GM12873 (cell line): ENCODE measurements at regions not wholly inside any gene's neighbourhood (a gene's known extent, or its start where the extent isn't known, plus 50 kb on each side); places are given as distances from the start of the nearest gene placed in this dataset.

Experiments used
- TF ChIP-seq, protein P1 (sequence below): IDR thresholded peaks from 2 replicates; pipeline ENCODE4 v1.5.1; 2012; ENCODE audit warnings: low read depth, mild to moderate bottlenecking, moderate library complexity, low read length, control low read depth; ENCODE audit not compliant: insufficient read depth; ENCODE audit errors: missing control alignments

DNA sequence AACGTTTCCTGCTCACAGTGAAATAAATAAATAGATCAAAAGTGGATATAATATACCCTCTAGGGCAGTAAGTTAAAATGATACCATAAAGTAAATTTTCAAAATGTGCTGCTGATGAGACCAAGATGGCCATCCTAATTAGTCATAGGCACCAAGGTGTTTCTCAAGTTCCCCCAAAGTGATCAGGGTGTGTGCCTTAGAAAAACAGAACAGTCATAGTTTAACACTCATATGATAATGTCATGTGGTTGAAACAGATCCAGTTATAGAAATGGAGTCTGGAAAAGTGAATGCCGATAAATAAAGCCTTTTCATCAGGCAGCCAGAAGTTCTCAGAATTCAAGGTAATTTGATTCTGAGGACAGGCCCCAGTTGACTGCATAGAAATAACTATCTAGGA is 161.5 kb upstream of the CDKN2B start:
- TF ChIP-seq, protein P1, sequence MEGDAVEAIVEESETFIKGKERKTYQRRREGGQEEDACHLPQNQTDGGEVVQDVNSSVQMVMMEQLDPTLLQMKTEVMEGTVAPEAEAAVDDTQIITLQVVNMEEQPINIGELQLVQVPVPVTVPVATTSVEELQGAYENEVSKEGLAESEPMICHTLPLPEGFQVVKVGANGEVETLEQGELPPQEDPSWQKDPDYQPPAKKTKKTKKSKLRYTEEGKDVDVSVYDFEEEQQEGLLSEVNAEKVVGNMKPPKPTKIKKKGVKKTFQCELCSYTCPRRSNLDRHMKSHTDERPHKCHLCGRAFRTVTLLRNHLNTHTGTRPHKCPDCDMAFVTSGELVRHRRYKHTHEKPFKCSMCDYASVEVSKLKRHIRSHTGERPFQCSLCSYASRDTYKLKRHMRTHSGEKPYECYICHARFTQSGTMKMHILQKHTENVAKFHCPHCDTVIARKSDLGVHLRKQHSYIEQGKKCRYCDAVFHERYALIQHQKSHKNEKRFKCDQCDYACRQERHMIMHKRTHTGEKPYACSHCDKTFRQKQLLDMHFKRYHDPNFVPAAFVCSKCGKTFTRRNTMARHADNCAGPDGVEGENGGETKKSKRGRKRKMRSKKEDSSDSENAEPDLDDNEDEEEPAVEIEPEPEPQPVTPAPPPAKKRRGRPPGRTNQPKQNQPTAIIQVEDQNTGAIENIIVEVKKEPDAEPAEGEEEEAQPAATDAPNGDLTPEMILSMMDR, result no peak

DNA sequence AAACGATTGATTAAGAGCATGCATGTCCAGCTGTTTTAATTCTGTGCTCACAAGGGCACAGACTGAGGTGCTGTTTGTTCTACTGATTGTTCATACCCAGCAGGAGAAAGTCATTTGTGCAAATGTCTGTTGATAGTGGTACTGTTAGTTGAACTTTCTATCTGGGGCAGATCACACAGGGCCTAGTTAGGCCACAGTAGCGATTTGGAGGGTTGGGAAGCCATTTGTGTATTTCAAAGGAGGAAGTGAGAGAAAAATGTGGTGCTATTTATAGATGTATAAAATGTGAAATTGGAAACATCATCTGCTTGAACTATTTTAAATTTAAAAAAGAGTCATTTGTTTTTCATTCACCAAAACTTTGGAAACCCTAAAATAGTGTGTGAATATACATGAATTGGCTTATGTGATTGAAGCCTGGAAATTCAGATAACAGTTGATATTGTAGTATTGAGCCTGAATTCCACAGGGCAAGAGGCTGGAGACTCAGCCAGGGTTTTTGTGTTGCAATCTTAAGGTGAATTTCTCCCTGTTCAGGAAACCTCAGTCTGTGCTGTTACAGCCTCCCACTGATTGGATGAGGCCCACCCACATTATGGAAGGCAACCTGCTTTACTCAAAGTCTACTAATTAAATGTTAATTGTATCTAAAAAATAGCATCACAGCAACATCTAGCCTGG is 162.0 kb upstream of the CDKN2B start:
- TF ChIP-seq, protein P1, result no peak

DNA sequence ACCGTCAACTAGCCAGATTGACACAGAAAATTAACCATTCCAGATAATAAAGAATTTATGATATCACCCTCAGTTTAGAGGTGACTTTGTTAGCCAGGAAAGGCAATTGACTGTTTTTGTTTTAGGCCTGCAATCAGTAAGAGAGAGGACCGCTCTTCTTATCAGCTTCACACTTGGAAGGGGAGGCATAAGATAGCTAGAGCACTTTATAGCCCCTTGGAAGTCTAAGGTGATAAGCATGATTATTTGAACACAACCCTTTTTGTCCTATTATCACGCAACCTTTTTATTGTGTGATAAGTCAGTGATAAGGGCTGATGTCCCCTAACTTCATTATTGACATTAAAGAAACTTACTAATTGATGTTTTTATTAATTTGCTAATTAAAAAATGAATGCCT is 162.6 kb upstream of the CDKN2B start:
- TF ChIP-seq, protein P1, result no peak

DNA sequence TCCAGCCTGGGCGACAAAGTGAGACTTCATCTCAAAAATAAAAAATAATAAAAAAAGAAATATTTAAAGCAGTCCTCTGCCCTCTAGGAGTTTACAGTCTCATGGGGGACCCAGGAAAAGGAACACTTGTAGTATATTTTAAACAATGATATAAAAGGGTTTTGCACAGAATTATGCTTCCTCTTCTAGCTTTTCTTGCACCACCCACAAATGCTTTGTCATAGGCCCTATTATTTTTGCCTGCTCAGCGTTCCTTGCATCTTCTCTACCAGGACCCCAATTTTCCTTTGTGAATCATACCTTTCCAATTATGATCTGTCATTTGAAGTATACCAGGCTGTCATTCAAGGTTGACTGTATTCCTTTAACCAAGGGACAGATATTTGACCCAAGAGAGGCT is 164.8 kb upstream of the CDKN2B start:
- TF ChIP-seq, protein P1, result no peak

DNA sequence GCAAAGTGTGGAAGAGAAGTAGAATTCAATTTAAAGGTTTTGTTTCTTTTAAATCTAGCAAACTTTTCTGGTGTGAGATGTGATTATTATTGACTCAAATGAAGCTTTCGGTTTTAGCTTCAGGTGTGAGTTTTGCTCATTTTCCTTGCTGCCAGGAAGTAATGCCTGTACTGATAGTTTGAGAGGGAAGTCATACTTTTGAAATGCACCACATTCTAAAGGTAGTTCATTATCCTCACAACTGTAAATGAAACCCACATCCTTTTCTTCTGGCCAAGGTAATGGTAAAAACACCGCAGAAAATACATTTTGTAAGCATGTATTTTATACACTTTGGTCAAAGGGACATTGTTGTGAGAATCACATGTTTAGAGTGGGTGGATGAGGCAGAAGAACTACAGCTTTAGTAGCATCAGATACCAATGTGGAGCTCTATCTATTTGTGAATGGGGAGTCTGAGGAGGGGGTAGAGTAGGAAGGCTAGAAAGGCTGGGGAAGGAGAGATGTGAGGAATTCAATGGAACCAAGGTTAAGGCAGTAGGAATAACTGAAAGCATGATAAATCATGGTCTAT is 167.0 kb upstream of the CDKN2B start:
- TF ChIP-seq, protein P1, result no peak

DNA sequence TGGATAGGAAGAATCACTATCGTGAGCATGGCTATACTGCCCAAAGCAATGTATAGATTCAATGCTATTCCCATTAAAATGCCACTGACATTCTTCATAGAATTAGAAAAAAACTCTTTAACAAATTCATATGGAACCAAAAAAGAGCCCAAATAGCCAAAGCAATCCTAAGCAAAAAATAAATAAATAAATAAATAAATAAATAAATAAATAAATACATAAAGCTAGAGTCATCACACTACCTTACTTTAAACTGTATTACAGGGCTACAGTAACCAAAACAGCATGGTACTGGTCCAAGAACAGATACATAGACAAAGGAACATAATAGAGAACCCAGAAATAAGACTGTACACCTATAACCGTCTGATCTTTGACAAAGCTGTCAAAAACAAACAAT is 180.4 kb upstream of the CDKN2B start:
- TF ChIP-seq, protein P1, result no peak

DNA sequence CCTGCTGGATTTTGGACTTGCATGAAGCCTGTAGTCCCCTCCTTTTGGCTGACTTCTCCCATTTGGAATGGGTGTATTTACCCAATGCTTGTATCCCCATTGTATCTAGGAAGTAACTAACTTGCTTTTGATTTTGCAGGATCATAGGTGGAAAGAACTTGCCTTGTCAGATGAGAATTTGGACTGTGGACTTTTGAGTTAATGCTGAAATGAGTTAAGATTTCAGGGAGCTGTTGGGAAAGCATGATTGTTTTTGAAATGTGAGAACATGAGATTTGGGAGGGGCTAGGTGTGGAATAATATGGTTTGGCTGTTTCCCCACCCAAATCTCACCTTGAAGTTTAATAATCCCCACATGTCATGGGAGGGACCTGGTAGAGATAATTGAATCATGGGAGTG is 189.6 kb upstream of the CDKN2B start:
- TF ChIP-seq, protein P1, result no peak
